Superior temporal gyrus (tissue), 1 donor: ENCODE measurements at regions not wholly inside any gene's neighbourhood (a gene's known extent, or its start where the extent isn't known, plus 50 kb on each side); places are given as distances from the start of the nearest gene placed in this dataset.
"Not testable (repeated sequence)": the region's sequence is repeated elsewhere in the genome, so short reads cannot be mapped to it uniquely, and the experiment has no call there.

Experiments used
- DNase-seq: peaks from one replicate; pipeline ENCODE4 v3.0.0-alpha.2; 2016; ENCODE audit errors: extremely low spot score

DNA sequence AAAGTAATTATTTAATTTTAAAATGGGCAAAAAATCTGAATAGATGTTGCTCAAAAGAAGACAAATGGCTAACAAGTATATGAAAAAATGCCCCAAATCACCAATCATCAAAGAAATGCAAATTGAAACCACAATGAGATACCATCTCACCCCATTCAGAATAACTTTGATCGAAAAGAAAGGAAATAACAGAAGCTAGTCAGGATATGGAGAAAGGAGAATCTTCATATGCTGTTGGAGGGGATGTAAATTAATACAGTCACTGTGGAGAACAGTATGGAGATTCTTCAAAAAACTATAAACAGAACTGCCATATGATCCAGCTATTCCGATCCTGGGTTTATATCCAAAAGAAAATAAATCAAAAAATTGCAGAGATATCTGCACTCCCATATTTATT lies 418.5 kb upstream of the RGMB start:
- DNase-seq: no peak

DNA sequence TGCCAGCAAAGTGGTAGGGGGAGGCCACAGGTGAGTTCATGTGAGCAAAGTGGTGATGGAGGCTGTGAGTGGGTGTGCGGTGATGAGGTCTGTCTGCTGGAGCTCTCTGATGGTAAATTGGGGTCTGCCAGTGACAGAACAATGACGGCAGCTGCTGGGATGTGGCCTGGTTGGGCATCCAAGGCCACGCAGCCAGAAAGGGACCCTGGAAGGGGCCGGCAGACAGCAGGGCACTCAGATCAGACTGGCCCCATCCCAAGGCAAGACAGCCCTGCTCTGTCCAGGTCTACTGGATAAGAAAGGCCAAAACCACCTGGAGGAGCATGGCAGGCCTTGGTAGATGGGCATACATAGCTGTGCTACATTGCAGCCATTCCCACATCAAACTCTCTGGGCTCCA lies 412.9 kb upstream of the RGMB start:
- no peak for DNase-seq

DNA sequence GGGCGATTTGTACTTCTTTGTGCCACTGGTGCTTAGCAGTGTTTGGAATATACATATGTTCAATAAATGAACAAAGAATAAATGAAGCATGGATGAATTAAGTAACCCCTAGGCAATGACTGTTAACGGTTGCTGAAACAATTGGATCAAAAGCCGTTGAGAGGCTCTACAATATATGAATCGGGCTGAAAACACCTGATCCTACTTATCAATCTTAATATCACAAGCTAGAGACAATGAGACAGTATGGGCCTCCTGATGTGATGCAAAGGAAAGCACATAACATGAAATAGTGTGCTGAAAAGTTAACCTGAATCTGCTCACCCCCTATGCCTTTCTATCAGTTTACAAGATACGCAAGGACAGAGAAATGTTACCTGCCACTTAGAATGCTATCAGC lies 410.3 kb upstream of the RGMB start:
- DNase-seq: no peak

- DNase-seq: no peak
Measured at GRCh38 chr5:98364549-98364948, 408.9 kb upstream of the RGMB start.

DNA sequence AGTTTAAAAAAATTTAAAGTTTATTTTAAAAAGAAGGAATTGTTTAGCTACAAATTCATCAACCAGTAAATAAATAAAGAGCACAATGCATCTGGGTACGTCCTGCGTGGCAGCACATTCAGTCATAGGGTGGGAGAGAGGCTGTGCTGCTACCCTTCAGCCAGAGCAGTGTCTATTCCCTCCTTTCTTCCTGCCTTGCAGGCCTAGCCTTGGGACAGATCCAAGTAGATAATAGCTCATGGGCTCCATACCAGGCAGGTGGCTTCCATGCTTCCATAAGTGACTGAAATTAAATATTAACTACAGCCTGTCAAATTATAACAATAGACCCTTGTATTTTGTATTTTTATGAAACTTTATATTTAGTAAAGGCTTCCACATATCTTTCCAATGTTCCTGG lies 408.3 kb upstream of the RGMB start:
- DNase-seq: no peak

- DNase-seq: no peak
Measured at GRCh38 chr5:98368141-98368540, 405.3 kb upstream of the RGMB start.

DNA sequence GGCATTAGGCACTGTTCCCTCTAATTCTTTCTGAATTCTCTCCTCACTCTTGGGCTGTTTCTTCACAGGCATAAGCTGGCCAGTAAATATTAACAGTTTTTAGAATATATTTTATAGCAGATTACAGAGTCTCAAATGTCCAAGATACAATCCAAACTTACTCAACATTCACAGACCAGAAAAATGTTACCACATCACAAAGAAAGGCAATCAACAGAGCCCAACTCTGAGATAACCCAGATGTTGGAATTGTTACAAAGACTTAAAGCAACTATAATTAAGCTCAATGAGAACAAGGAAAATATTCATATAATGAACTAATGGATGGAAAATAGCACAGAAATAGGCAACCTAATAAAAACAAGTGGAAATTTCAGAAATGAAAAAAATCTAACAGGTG lies 401.1 kb upstream of the RGMB start:
- no peak for DNase-seq

DNA sequence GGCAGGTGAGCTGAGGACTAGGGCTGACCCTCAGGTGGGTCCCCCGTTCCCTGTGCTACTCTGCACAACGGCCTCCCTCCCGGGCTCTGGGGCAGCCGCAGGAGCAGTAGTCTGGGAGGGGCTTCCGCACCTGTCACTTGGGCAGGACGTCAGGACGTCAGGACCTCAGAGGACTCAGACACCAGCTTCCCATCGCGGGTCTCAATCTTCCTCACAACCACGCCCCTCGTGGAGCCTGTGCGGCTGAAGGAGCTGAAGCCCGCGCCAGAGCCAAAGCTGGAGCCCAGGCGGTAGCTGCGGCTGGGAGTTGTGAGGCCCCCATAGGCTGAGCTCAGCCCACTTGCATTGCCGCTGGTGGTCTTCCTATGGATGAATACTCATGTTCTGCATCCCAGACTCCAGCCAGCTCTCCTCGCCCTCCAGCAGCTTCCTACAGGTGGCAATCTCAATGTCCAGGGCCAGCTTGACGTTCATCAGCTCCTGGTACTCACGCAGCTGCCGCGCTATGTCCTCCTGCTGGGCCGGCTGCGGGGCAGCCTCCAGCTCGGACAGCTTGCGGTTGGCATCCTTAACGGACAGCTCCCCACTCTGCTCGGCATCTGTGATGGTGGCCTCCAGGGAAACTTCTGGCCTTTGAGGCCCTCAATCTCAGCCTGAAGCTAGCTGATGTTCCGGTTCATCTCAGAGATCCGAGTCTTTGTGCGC lies 381.4 kb upstream of the RGMB start:
- DNase-seq: no peak

- not testable (repeated sequence) for DNase-seq
Measured at GRCh38 chr5:98393205-98393604, 380.3 kb upstream of the RGMB start.

GRCh38 chr5:98397081-98397480 lies 376.4 kb upstream of the RGMB start:
- DNase-seq: no peak

DNA sequence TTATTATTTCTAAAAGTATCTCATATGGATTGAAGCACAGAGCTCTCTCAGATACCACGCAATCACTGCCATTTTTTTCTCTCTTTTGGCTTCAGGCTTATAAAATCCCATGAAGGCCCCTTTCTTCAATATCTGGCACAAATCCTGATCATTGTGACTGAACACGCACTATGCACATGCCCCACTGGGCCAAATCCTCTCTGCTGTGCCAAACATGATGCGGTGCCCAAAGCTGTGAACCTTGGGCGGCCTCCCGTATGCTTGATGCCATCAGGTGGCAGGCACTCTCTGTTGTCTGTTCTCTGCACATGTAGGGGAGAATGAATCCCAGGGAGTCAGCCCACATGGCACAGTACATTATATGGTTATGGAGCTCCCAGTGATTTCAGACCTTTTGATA lies 375.0 kb upstream of the RGMB start:
- DNase-seq: peak; percentile 46

GRCh38 chr5:98401656-98402055 lies 371.8 kb upstream of the RGMB start:
- no peak for DNase-seq

- no peak for DNase-seq
Measured at GRCh38 chr5:98402130-98402529, 371.3 kb upstream of the RGMB start.

- DNase-seq: no peak
Measured at GRCh38 chr5:98403131-98403530, 370.3 kb upstream of the RGMB start.

DNA sequence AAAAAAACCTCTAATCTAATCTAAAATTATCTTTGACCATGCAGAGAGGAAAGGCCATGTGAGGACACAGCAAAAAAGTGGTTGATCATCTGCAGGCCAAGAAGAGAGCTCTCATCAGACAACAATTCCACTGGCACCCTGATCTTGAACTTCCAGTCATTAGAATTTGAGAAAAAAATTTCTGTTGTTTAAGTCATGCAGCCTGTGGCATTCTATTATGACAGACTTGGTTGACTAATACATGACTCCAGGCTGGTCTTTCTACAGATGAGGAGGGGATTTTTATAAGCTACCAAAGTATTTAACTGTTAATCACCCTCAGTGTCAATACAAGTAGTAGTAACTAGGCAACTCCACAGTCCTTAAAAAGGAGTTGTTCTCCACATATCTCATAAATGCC lies 358.5 kb upstream of the RGMB start:
- no peak for DNase-seq

GRCh38 chr5:98415663-98416062 lies 357.8 kb upstream of the RGMB start:
- no peak for DNase-seq

DNA sequence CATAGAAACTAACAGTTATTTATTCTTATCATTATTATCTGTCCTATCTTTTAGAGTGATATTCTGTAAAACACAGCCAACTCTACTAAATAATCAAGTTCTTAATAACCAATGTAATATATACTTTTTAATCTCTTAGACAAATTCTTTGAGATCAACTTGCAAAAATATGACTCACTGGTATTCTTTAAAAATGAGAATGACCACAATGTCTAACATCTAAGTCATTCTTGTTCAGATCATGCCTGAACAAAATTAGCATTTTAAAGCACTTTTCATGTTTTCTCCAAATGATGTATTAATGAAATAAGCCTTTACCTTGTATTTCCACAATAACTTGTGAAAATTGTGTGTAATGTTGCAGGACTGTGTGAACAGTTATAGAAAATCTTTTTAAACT lies 356.9 kb upstream of the RGMB start:
- DNase-seq: no peak

- DNase-seq: no peak
Measured at GRCh38 chr5:98419825-98420224, 353.6 kb upstream of the RGMB start.

GRCh38 chr5:98424681-98425450 lies 348.6 kb upstream of the RGMB start:
- DNase-seq: no peak

DNA sequence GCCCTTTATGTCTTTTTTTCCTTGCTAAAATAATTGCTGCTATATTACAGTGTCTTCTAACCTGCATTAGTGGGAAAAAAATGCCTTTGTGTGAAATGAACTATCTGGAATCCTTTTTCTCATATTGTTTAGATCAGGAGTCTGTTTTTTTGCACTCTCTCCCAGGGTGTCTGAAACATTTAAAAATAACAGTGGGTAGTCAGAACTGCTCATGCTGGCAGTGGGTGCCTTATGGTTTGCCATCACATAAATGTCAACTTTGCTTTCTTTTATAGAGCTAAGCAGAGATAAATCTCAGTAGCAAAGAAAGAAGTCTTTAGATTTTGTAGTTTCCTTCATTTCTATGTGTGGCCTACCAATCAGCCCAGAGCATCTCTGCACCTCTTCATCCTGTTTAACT lies 347.8 kb upstream of the RGMB start:
- peak; percentile 48 for DNase-seq

DNA sequence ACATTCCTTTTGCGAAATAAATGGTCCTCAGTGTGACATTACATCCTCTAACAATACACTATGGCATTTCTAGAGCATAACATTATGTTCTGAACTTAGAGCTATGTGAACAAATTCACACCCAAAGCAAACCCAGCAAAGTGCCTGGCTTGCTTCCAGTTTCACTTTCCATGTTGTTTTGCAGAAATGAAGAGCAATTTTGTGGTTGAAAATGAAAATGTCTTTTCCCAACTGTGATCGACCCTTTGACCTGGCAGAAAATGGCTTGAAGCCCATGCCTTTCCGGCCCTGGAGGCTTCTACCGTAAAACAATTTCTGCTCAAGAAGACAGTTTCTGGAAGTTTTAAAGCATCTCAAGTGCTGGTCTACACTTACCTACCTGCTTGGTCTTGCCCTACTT lies 344.7 kb upstream of the RGMB start:
- peak; percentile 33 for DNase-seq

- DNase-seq: no peak
Measured at GRCh38 chr5:98432378-98432777, 341.1 kb upstream of the RGMB start.

GRCh38 chr5:98433022-98433421 lies 340.4 kb upstream of the RGMB start:
- no peak for DNase-seq

DNA sequence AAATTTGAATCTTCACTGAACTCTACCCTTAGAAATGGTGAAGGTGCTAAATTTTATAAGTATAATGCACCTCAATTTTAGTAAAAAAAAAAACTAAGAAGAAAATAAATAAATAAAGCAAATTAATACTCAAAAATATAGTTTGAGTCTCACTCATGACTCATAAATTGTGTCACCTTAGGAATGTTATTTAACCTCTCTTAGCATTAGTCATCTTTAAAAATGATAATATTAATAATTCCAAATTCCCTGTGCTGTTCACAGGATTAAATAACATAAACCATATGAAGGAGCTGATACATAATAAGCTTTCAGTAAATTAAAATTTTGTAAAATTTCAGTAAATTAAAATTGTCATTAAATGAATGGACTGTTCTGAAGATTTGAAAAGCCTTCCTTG lies 339.8 kb upstream of the RGMB start:
- DNase-seq: no peak
